HepG2 (cell line): ENCODE measurements at regions not wholly inside any gene's neighbourhood (a gene's known extent, or its start where the extent isn't known, plus 50 kb on each side); places are given as distances from the start of the nearest gene placed in this dataset.

Source experiments
- DPF2 ChIP-seq: sonication (generic); formaldehyde crosslinking; IDR thresholded peaks from 2 replicates; pipeline ENCODE4 v1.4.0; 2020; ENCODE audit warnings: mild to moderate bottlenecking, low read depth, missing genetic modification reagents, borderline replicate concordance
- EP300 ChIP-seq, 3 experiments: sonication (generic) in 1 of 3; formaldehyde crosslinking in 1 of 3; IDR thresholded peaks; 2 replicates each; pipeline versions ENCODE4 v1.5.1 to v1.6.1; 2011 to 2020; ENCODE audit warnings: low read depth in 2 of 3, low read length in 2 of 3, borderline replicate concordance in 1 of 3, improper control_type of control experiment in 1 of 3, mild to moderate bottlenecking in 1 of 3, missing genetic modification reagents in 1 of 3, moderate library complexity in 1 of 3
- FOXP1 ChIP-seq, 2 experiments: fragments of 450-650 bp in 1 of 2; IDR thresholded peaks; 2 replicates each; pipeline ENCODE4 v1.6.1; 2017 to 2018; ENCODE audit warnings: antibody characterized with exemption in 1 of 2
- JUN ChIP-seq: sonication (generic); formaldehyde crosslinking; IDR thresholded peaks from 2 replicates; pipeline ENCODE4 v1.4.0; 2020; ENCODE audit warnings: mild to moderate bottlenecking, missing genetic modification reagents
- KMT2B ChIP-seq: IDR thresholded peaks from 2 replicates; pipeline ENCODE4 v1.6.1; 2016; ENCODE audit warnings: missing genetic modification reagents, missing compliant biosample characterization
- MED8 ChIP-seq: sonication (generic); formaldehyde crosslinking; IDR thresholded peaks from 2 replicates; pipeline ENCODE4 v1.8.1; 2023; ENCODE audit warnings: mild to moderate bottlenecking, missing genetic modification reagents; ENCODE audit not compliant: insufficient replicate concordance
- MIXL1 ChIP-seq: IDR thresholded peaks from 2 replicates; pipeline ENCODE4 v1.6.1; 2016
- SOX5 ChIP-seq: IDR thresholded peaks from 2 replicates; pipeline ENCODE4 v1.6.1; 2016; ENCODE audit warnings: borderline replicate concordance
- SOX6 ChIP-seq, 2 experiments: fragments of 450-650 bp in 1 of 2; sonication (generic) in 1 of 2; formaldehyde crosslinking in 1 of 2; IDR thresholded peaks; 2 replicates each; pipeline versions ENCODE4 v1.4.0 to v1.6.1; 2017 to 2020; ENCODE audit warnings: antibody characterized with exemption in 1 of 2, mild to moderate bottlenecking in 1 of 2, missing genetic modification reagents in 1 of 2
- STAT5B ChIP-seq: sonication (generic); formaldehyde crosslinking; IDR thresholded peaks from 2 replicates; pipeline ENCODE4 v1.4.0; 2020; ENCODE audit warnings: missing genetic modification reagents
- TCF7 ChIP-seq: sonication (generic); IDR thresholded peaks from 2 replicates; pipeline ENCODE4 v1.6.1; 2016; ENCODE audit warnings: antibody characterized with exemption, low read depth
- ZHX1 ChIP-seq: sonication (generic); formaldehyde crosslinking; IDR thresholded peaks from 2 replicates; pipeline ENCODE4 v1.8.1; 2022; ENCODE audit warnings: low read depth, mild to moderate bottlenecking, missing genetic modification reagents
- ZNF550 ChIP-seq: sonication (generic); formaldehyde crosslinking; IDR thresholded peaks from 2 replicates; pipeline ENCODE4 v1.4.0; 2020; ENCODE audit warnings: mild to moderate bottlenecking, missing genetic modification reagents, borderline replicate concordance
- TF ChIP-seq, protein P1 (sequence below): sonication (generic); formaldehyde crosslinking; IDR thresholded peaks from 2 replicates; pipeline ENCODE4 v1.8.1; 2023; ENCODE audit warnings: missing genetic modification reagents, mild to moderate bottlenecking, borderline replicate concordance
- TF ChIP-seq, protein P2 (sequence below): sonication (generic); formaldehyde crosslinking; IDR thresholded peaks from 2 replicates; pipeline ENCODE4 v1.8.0; 2022; ENCODE audit warnings: mild to moderate bottlenecking, missing genetic modification reagents, borderline replicate concordance
- TF ChIP-seq, protein P3 (sequence below): IDR thresholded peaks from 2 replicates; pipeline ENCODE4 v1.6.1; 2016; ENCODE audit warnings: missing genetic modification reagents, missing compliant biosample characterization
- TF ChIP-seq, protein P4 (sequence below): sonication (generic); formaldehyde crosslinking; IDR thresholded peaks from 2 replicates; pipeline ENCODE4 v1.4.0; 2020; ENCODE audit warnings: mild to moderate bottlenecking, missing genetic modification reagents, borderline replicate concordance

DNA sequence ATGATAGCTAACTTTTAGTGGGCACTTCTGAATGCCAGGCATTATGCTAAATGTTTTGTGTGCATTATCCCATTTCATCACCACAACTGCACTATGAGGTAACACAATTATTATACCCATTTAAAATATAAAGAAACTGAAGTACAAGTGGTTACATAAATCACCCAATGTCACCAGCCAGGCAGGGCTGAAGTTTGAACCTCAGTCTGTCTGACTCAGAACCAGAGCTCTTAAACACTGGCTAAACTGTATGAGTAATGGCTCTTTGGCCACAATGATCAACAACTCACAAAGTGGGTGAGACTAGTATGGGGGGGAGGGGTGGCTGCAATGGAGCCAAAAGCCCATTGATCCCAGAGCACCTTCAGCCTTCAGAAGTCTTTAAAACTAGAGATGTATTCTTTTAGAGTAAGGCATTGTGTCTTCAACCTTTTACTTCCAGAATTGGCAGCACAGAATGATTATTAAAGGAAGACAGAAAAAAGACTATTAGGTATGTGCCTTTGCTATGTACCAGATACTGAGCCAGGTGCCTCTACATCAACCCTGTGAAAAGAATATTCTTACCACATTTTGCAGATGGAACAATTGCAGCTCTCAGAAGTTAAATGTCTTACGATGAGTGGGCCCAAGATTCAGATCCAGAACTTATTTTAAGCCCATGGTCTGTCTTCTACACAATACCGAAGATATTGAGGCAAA, 166.9 kb downstream of the UACA start (continued):
- TF ChIP-seq ZHX1: no peak
- 0 out of 2 replicates have a peak, but pooled peaks have one; percentile 30 for TF ChIP-seq TCF7
- TF ChIP-seq SOX6 (IDR thresholded peaks at IDR 0.05): no peak
- TF ChIP-seq SOX6 (CRISPR knock-in tag; IDR thresholded peaks at IDR 0.05): peak; percentile 35; the same call in 1 of the 2 replicates
- no peak for TF ChIP-seq ZNF550
- TF ChIP-seq SOX5 (CRISPR knock-in tag): peak; percentile 27; the same call in 1 of the 2 replicates
- no peak for TF ChIP-seq STAT5B (CRISPR knock-in tag)
- TF ChIP-seq KMT2B (CRISPR knock-in tag): no peak
- TF ChIP-seq, protein P1, sequence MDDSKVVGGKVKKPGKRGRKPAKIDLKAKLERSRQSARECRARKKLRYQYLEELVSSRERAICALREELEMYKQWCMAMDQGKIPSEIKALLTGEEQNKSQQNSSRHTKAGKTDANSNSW (CRISPR knock-in tag): no peak
- TF ChIP-seq JUN (CRISPR knock-in tag): peak; percentile 84; the same call in 1 of the 2 replicates
- no peak for TF ChIP-seq FOXP1 (IDR thresholded peaks at IDR 0.05)
- TF ChIP-seq FOXP1 (CRISPR knock-in tag; IDR thresholded peaks at IDR 0.05): peak; percentile 43
- 0 out of 2 replicates have a peak, but pooled peaks have one; percentile 42 for TF ChIP-seq DPF2 (CRISPR knock-in tag)
- peak in 1 of 2 experiments; percentile 65; a peak in 2 of 4 replicates for TF ChIP-seq EP300 (IDR thresholded peaks at IDR 0.05; ENCODE audit: low read depth in 2 of 2, low read length in 2 of 2)
- TF ChIP-seq EP300 (CRISPR knock-in tag; IDR thresholded peaks at IDR 0.05; ENCODE audit: borderline replicate concordance): peak; percentile 31; the same call in 1 of the 2 replicates
- TF ChIP-seq, protein P2, sequence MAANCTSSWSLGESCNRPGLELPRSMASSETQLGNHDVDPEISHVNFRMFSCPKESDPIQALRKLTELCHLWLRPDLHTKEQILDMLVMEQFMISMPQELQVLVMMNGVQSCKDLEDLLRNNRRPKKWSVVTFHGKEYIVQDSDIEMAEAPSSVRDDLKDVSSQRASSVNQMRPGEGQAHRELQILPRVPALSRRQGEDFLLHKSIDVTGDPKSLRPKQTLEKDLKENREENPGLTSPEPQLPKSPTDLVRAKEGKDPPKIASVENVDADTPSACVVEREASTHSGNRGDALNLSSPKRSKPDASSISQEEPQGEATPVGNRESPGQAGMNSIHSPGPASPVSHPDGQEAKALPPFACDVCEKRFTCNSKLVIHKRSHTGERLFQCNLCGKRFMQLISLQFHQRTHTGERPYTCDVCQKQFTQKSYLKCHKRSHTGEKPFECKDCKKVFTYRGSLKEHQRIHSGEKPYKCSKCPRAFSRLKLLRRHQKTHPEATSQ: no peak
- 0 out of 2 replicates have a peak, but pooled peaks have one; percentile 43 for TF ChIP-seq MIXL1
- TF ChIP-seq, protein P3, sequence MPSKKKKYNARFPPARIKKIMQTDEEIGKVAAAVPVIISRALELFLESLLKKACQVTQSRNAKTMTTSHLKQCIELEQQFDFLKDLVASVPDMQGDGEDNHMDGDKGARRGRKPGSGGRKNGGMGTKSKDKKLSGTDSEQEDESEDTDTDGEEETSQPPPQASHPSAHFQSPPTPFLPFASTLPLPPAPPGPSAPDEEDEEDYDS (CRISPR knock-in tag): no peak
- TF ChIP-seq, protein P4, sequence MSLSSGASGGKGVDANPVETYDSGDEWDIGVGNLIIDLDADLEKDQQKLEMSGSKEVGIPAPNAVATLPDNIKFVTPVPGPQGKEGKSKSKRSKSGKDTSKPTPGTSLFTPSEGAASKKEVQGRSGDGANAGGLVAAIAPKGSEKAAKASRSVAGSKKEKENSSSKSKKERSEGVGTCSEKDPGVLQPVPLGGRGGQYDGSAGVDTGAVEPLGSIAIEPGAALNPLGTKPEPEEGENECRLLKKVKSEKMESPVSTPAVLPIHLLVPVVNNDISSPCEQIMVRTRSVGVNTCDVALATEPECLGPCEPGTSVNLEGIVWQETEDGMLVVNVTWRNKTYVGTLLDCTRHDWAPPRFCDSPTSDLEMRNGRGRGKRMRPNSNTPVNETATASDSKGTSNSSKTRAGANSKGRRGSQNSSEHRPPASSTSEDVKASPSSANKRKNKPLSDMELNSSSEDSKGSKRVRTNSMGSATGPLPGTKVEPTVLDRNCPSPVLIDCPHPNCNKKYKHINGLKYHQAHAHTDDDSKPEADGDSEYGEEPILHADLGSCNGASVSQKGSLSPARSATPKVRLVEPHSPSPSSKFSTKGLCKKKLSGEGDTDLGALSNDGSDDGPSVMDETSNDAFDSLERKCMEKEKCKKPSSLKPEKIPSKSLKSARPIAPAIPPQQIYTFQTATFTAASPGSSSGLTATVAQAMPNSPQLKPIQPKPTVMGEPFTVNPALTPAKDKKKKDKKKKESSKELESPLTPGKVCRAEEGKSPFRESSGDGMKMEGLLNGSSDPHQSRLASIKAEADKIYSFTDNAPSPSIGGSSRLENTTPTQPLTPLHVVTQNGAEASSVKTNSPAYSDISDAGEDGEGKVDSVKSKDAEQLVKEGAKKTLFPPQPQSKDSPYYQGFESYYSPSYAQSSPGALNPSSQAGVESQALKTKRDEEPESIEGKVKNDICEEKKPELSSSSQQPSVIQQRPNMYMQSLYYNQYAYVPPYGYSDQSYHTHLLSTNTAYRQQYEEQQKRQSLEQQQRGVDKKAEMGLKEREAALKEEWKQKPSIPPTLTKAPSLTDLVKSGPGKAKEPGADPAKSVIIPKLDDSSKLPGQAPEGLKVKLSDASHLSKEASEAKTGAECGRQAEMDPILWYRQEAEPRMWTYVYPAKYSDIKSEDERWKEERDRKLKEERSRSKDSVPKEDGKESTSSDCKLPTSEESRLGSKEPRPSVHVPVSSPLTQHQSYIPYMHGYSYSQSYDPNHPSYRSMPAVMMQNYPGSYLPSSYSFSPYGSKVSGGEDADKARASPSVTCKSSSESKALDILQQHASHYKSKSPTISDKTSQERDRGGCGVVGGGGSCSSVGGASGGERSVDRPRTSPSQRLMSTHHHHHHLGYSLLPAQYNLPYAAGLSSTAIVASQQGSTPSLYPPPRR (CRISPR knock-in tag): no peak
- no peak for TF ChIP-seq MED8 (CRISPR knock-in tag)
